GM19468 (cell line): ENCODE measurements at regions not wholly inside any gene's neighbourhood (a gene's known extent, or its start where the extent isn't known, plus 50 kb on each side); places are given as distances from the start of the nearest gene placed in this dataset.

Experiments
- ATAC-seq: cut with Tn5 transposase; IDR thresholded peaks from one replicate; pipeline ENCODE4 v1.9.1; 2021; ENCODE audit warnings: mild to moderate bottlenecking, moderate library complexity, moderate number of reproducible peaks; ENCODE audit not compliant: unreplicated experiment; ENCODE audit errors: extremely low read depth

DNA sequence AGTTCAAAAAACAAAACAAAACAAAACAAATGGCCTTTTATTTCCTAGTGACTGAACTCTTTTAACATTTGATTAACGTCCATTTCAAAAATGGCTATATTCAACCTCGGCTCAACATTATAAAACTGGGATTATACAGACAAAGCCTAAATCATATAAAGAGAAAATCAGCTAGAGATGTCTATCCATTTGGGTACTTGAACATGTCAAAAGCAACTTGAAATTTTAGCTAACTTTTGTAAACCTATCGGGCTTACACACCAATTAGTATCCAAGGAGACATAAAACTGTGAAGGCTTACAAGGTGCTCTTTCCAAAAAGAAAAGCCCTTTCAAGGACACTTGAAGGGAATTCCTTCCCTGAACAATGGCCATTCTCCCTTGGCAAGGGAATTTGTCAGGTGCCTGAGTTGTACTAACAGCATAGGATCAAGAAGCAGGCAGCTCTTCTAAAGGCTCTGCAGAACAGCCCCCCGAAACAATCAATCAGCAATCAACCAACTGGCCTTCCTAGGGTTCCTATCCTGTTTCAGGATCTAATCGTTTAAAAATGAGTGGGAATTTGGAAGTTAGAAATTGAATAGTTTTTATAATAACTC is 633.7 kb upstream of the HTR2C start:
- ATAC-seq: no peak

DNA sequence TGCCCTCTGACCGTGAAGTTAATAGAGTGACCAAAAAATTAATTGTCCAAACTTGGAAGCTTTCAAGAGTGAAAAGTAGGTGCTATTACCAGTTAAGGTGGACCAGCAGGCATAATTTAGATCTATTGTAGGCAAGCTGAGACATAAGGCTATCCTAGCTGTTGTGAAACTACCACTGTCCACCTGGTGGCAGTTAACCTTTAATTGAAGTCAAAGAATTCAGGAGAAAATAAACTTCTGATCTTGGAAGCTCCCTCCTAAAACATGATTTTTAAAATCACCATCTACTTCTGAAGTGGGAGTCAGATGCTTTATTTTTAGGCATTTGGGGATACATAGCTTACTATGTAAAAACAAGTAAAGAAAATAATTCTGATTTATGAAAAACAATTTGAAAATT is 636.3 kb upstream of the HTR2C start:
- no peak for ATAC-seq

GRCh38 chrX:113935518-113935917 is 648.4 kb upstream of the HTR2C start:
- no peak for ATAC-seq

GRCh38 chrX:113933931-113934330 is 650.0 kb upstream of the HTR2C start:
- ATAC-seq: no peak

DNA sequence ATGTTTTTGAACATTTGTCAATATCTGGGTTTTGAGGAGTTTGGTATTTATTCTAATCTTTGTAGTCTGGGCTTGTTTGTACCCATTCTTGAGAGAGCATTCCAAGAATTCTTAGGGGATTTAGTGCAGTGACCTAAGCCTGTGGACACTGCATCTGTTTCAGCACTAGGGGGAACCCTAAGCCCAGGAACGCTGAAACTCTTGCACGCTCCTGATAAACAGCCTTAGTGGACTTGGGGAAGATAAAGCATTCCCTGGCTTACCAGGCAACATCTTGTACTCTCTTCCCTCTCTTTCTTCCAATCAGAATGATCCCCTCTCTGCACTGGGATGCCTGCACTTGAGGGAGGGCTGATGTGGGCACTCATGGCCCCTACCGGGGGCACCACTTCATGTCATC is 654.9 kb upstream of the HTR2C start:
- no peak for ATAC-seq

- no peak for ATAC-seq
Measured at GRCh38 chrX:113920661-113921060, 663.2 kb upstream of the HTR2C start.

GRCh38 chrX:113919387-113919786 is 664.5 kb upstream of the HTR2C start:
- no peak for ATAC-seq

DNA sequence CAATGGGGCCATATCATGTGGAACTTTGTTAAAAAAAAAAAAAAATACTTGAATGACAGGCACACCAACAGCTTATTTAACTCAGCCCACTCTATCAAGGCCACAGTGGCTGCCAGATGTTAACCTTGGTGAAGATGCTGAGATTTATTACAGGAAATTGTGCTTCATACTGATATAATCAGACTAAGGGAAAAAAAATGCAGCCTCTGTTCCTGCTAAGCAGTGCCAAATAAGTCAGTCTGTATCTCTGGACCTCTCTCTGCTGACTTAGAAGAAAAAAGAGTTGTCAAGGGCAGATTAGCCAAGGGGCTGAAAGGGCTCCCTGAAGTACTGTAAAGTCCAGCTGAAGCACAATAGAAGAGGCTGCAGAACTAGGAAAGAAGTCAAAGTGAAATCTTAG is 677.7 kb upstream of the HTR2C start:
- no peak for ATAC-seq

GRCh38 chrX:113892891-113893290 is 691.0 kb upstream of the HTR2C start:
- no peak for ATAC-seq

DNA sequence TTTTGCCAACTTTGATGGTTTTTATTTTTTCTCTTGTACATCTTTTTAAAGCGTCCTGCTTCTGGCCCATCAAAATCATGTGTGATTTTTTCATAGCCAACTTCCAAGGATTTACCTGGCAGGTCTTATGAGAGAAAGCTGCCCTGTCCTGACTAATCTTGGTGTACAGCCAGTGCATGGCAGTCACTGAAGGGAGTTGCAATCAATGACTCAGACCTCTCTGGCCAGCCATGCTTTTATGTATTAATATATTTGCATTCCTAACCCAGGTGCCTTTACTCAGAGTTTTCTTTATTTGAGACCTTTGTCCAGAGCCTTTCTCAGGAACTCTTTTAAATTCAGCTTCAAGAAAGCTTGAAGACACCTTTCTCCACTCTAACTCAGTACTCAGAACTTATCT is 691.5 kb upstream of the HTR2C start:
- no peak for ATAC-seq

DNA sequence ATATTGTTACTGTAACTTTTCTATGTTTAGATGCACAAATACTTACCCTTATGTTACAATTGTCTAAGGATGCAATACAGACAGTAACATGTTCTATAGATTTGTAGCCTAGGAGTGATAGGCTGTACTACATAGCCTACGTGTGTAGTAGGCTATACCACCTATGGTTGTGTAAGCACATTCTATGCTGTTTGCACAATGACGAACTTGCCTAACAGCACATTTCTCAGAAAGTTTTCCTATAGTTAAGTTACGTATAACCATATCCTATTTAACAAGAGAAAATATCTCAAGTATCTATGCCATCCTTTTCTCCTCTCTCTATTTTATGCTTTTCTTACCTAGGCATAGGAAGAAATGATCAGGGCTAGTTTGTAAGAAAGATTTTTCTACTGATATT is 710.8 kb upstream of the HTR2C start:
- ATAC-seq: no peak

DNA sequence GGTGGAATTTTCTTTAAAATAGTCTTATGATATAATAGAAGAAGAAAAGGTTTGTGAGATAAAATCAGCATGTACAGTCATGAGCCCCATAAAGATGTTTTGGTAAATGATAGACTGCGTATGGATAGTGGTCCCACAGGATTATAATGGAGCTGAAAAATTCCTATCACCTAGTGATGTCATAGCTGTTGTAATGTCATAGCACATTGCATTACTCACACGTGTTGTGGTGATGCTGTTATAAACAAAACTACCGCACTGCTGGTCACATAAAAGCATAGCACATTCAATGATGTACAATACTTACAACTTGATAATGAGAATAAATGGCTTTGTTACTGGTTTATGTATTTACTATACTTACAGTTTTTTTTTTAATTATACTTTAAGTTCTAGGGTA is 715.2 kb upstream of the HTR2C start:
- ATAC-seq: no peak

- no peak for ATAC-seq
Measured at GRCh38 chrX:113868177-113868576, 715.7 kb upstream of the HTR2C start.

GRCh38 chrX:113849408-113849807 is 734.5 kb upstream of the HTR2C start:
- ATAC-seq: no peak

- ATAC-seq: no peak
Measured at GRCh38 chrX:113833096-113834055, 750.5 kb upstream of the HTR2C start.

DNA sequence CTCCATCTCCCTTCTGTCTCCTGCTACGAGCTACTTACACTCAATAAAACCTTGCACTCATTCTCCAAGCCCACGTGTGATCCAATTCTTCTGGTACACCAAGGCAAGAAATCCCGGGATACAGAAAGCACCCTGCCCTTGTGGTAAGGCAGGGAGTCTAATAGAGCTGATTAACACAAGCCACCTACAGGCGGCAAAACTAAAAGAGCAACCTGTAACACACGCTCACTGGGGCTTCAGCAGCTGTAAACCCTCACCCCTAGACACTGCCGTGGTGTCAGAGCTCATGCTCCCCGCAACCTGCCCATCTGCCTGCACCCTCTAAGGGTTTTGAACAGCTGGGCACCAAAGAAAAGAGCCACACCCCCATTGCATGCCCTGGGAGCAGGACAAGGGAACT is 755.4 kb upstream of the HTR2C start:
- no peak for ATAC-seq

DNA sequence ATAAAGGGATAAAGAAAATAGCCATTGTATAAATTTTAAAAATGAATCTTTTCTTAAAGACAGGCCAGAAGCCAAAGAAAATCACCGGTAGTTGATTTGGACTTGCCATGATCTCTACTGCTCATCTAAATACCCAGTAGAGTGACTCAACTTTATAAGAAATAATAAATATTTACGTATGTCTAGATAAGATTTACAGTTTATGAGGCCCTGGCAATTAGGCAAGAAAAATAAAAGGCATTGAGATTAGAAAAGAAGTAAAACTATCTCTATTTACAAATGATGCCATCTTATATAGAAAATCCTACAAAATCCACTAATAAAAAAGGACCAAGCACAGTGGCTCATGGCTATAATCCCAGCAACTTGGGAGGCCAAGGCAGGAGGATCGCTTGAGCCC is 765.5 kb upstream of the HTR2C start:
- no peak for ATAC-seq

- no peak for ATAC-seq
Measured at GRCh38 chrX:113804819-113805218, 779.1 kb upstream of the HTR2C start.

GRCh38 chrX:113804291-113804690 is 779.6 kb upstream of the HTR2C start:
- ATAC-seq: no peak

DNA sequence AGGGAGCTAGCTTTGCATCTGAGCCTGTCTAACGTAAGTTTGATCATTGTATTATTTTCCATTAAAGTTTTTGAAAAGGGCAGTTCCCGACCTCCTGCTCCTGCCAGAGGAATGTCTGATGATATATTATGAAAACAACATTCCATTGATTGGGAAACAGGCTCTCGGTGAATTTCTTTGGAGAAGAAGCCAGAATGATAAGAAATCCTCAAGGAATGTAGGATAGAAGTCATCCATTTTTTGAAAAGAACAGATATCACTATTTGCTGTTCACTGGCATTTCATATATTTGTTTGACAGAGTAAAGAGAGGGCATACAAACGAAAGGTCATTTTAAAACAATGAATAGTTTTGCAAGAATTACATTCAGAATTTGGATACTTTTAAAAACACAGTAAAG is 781.0 kb upstream of the HTR2C start:
- ATAC-seq: no peak

DNA sequence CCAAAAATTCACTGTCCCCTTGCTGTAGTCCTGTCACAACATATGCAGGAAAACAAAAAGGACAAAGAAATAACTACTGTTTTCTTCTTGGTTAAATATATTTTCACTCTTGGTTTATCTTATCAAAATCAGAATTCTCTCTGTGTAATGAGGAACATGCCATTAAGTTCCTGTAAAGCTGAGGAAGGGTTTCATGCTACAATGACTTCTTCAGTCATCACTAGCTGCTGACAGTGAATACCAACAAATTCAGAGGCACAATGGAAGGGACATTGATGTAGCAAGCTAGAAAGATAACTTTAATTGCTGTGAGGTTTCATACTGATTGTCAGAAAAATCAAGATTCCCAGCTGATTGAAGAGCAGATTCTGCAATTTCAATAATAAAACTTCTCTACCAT is 782.9 kb upstream of the HTR2C start:
- no peak for ATAC-seq

DNA sequence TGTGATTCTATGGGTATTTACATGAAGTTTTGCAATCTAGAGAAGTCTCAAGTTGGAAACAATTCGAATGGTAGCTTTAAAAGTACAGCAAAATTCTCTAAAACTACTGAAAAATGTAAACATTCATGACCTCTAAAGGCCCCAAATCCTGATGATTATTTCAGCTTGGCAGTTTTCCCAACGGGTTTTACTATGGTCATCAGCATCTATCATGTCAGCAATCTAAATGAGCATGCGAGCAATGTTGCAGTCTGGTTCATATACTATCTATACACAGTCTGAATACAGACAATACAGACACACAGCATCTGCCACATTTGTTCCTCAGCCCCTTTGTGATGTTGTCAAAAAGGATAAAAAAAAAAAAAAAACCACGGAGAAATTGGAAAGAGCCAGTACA is 790.3 kb upstream of the HTR2C start:
- ATAC-seq: no peak
